ENCODE measurements at regions not wholly inside any gene's neighbourhood (a gene's known extent, or its start where the extent isn't known, plus 50 kb on each side); places are given as distances from the start of the nearest gene placed in this dataset.

DNA sequence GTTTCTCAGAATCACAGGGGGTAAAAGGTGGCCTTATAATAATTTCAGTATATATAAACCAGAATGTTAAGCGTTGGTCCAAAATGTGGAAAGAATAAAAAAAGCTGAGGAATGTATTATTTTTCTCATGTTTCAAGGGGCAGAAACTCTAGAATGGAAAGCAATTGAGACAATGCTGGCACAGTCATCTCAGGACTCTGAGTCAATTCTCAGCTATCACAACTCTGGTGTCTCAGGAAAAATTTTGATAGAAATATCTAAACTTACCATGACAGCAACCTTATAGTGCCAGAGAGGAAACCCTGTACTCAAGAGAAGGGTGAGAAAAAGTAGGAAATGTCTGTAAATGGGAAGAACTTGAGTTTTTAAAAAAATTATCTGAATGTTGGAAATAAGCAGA is 1189.4 kb upstream of the NUDT12 start:
- H3K4me1 Mint-ChIP-seq (ENCODE audit: low read depth): no peaks in the 10 kb centered on the region
- H3K27ac Mint-ChIP-seq: no peak overlapping the region
- H3K27me3 Mint-ChIP-seq (ENCODE audit: low read depth): no peaks in the 10 kb centered on the region
- no peak overlapping the region for H3K4me3 Mint-ChIP-seq
- no peaks in the 10 kb centered on the region for H3K36me3 Mint-ChIP-seq (ENCODE audit: insufficient read depth in 2 of 2)
- ATAC-seq (replicated peaks in 1 of 2) (no peak), DNase-seq (no peak)
- H3K9me3 Mint-ChIP-seq: peaks cover 4 to 6% of the 10 kb centered on the region in 2 donors

DNA sequence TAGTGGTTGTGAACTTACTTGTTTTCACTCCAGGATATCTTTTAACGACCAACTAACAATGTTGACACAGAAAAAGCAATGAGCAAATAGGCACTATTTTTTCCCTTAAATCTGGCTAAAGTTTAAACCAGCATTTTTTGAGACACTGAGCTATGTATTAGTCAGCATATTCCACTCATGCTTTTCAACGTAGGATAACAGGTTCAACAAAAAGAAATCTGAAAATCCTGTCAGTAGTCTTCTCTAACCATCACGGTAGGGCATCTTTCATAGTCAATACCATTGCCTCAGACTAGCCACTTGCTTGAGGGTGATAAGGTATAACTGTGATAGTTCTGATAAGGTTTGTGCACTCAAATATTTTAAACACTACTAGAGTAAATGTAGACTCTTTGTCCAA is 1177.3 kb upstream of the NUDT12 start:
- Mint-ChIP-seq H3K4me1 (ENCODE audit: low read depth) (no peaks in the 10 kb centered on the region), H3K36me3 (ENCODE audit: insufficient read depth in 2 of 2) (peaks cover 0 to under 1% of the 10 kb centered on the region in 2 donors), H3K27ac (no peak overlapping the region), H3K4me3 (no peak overlapping the region), H3K27me3 (ENCODE audit: low read depth) (no peaks in the 10 kb centered on the region), H3K9me3 (peaks cover 11% of the 10 kb centered on the region in 2 donors)
- ATAC-seq (replicated peaks in 1 of 2): no peak
- no peak for DNase-seq

DNA sequence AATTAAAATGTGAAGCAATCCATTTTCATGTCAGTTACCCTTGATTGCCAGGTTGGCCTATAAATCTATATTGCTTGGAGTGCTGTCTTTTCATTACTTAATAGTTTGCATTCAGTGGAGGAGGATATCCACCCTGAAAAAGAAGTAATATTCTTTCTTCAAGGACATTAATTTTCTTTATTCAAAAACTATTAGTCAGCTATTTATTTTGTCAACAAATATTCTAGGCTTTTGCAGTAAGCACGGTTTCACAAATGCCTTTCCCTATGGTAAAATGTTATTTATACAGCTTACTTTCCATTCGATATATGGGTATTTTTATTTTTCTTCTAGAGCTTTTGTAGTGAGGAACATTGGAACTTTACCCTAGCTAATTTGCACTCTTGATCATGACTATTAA is 1176.9 kb upstream of the NUDT12 start:
- Mint-ChIP-seq H3K36me3 (ENCODE audit: insufficient read depth in 2 of 2) (no peaks in the 10 kb centered on the region), H3K27ac (no peak overlapping the region), H3K4me1 (ENCODE audit: low read depth) (no peaks in the 10 kb centered on the region), H3K27me3 (ENCODE audit: low read depth) (no peaks in the 10 kb centered on the region), H3K4me3 (no peak overlapping the region), H3K9me3 (peaks cover 10 to 11% of the 10 kb centered on the region in 2 donors)
- DNase-seq: no peak
- no peak for ATAC-seq (replicated peaks in 1 of 2)

DNA sequence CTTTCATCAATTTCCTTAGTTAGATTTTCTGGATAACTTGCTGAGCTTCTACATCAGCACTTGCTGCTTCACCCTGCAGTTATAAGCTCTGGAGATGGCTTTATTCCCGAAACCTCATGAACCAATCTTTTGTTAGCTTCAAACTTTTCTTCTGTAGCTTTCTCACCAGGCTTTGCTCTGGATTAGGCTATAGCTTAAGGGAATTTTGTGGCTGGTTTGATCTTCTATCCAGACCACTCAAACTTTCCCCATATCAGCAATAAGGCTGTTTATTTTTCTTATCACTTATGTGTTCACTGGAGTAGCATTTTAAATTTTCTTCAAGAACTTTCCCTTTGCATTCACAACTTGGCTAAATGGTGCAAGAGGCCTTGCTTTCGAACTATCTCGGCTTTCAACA is 1173.5 kb upstream of the NUDT12 start:
- no peaks in the 10 kb centered on the region for H3K36me3 Mint-ChIP-seq (ENCODE audit: insufficient read depth in 2 of 2)
- H3K4me3 Mint-ChIP-seq: no peak overlapping the region
- DNase-seq (no peak), ATAC-seq (replicated peaks in 1 of 2) (no peak)
- no peaks in the 10 kb centered on the region for H3K27me3 Mint-ChIP-seq (ENCODE audit: low read depth)
- no peak overlapping the region for H3K27ac Mint-ChIP-seq
- H3K9me3 Mint-ChIP-seq: peaks cover 2 to 4% of the 10 kb centered on the region in 2 donors
- no peaks in the 10 kb centered on the region for H3K4me1 Mint-ChIP-seq (ENCODE audit: low read depth)

DNA sequence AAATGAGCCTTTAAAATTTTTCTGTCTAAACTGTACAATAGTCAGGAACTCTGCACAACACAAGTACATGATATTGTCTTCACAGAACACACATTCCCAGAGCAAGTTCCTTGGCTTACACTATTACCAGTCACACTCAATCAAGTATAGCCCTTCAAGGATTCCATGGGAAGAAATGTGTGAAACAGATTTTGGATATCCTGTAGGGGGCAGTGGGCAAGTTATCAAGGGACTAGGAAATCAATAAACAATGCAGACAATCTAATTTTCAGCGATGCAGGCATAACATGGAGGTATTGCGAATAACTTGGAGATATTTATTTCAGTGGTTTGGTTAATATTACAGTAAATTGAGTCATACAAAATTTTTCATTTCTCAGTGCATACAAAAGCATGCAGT is 1171.5 kb upstream of the NUDT12 start:
- Mint-ChIP-seq H3K4me3 (no peak overlapping the region), H3K27me3 (ENCODE audit: low read depth) (no peaks in the 10 kb centered on the region)

DNA sequence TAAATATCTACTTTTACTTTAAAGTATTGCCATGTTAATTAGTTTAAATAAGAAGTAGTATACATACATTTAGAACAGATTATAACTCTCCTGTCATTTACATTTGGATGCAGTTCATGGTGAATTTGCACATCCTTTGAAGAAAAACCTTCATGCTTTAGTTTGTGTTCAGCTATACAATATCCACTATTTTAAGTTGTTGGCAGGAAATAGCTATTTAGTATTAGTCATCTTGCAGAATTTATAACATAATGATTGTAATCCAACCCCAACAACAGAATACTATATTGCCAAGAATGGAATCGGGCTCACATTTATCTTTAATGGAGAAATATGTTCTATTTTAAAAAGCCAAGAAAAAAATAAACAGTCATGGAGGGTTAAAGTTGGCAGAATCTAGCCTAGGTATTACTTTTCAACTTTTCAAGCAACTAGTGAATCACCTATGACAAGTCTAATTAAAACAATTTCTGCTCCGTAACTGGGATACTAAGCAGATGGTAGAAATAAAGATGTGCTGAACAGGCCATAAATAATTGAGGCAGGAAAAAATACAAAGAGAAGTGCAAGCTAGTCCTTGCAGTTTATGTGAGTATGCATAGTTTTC is 1170.6 kb upstream of the NUDT12 start:
- Mint-ChIP-seq H3K9me3 (peaks cover 4 to 9% of the 10 kb centered on the region in 2 donors), H3K4me1 (ENCODE audit: low read depth) (no peaks in the 10 kb centered on the region), H3K36me3 (ENCODE audit: insufficient read depth in 2 of 2) (no peaks in the 10 kb centered on the region), H3K27ac (no peak overlapping the region), H3K27me3 (ENCODE audit: low read depth) (no peaks in the 10 kb centered on the region), H3K4me3 (no peak overlapping the region)
- no peak for ATAC-seq (replicated peaks in 1 of 2)
- DNase-seq: no peak

More for the DNA sequence above, 1171.5 kb upstream of the NUDT12 start:
- Mint-ChIP-seq H3K9me3 (peaks cover 4 to 9% of the 10 kb centered on the region in 2 donors), H3K36me3 (ENCODE audit: insufficient read depth in 2 of 2) (no peaks in the 10 kb centered on the region), H3K27ac (no peak overlapping the region), H3K4me1 (ENCODE audit: low read depth) (no peaks in the 10 kb centered on the region)
- no peak for ATAC-seq (replicated peaks in 1 of 2)
- DNase-seq: no peak

DNA sequence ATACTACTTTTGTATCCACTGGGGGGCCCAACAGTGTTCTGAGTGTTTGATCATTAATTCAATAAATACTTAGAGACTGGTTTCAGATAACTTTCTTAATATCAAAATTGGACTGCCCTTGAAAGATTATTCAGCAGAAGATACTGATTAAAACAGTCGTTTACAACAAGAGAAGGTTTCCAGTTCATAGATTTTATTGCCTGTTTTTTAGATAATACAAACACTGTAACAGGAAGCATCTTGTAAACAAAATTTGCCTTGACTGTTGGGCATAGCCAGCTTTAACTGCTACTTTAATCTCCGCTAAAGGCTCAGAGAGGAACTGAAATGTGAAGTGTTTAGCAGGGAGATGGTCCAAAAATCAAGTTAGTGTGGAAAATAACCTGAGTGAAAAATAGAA is 1168.7 kb upstream of the NUDT12 start:
- Mint-ChIP-seq H3K9me3 (peaks cover 4 to 9% of the 10 kb centered on the region in 2 donors), H3K27me3 (ENCODE audit: low read depth) (no peaks in the 10 kb centered on the region), H3K27ac (no peak overlapping the region), H3K36me3 (ENCODE audit: insufficient read depth in 2 of 2) (no peaks in the 10 kb centered on the region), H3K4me3 (no peak overlapping the region), H3K4me1 (ENCODE audit: low read depth) (no peaks in the 10 kb centered on the region)
- DNase-seq (no peak), ATAC-seq (replicated peaks in 1 of 2) (no peak)

DNA sequence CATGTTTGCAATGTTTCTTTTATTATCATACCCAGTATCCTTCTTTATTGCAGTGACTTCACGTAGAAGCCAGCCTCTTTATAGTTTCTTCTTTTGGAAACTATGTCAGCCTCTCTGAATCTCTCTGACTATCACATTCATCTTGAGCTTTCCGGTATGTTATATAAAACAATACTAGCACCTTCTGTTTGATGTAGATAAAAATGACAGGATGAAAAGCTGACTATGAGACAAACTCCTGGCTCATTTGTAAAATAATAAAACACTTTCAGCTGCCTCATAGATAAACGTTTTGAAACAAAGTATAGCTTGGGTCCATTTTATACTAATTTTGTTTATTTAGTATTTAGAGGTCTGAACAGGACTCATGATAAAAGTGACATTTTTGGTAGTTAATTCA is 1145.4 kb upstream of the NUDT12 start:
- Mint-ChIP-seq H3K27me3 (ENCODE audit: low read depth) (no peaks in the 10 kb centered on the region), H3K4me1 (ENCODE audit: low read depth) (no peaks in the 10 kb centered on the region), H3K27ac (no peak overlapping the region), H3K9me3 (peaks cover 5 to 6% of the 10 kb centered on the region in 2 donors), H3K4me3 (no peak overlapping the region), H3K36me3 (ENCODE audit: insufficient read depth in 2 of 2) (no peaks in the 10 kb centered on the region)
- ATAC-seq (replicated peaks in 1 of 2) (no peak), DNase-seq (no peak)

DNA sequence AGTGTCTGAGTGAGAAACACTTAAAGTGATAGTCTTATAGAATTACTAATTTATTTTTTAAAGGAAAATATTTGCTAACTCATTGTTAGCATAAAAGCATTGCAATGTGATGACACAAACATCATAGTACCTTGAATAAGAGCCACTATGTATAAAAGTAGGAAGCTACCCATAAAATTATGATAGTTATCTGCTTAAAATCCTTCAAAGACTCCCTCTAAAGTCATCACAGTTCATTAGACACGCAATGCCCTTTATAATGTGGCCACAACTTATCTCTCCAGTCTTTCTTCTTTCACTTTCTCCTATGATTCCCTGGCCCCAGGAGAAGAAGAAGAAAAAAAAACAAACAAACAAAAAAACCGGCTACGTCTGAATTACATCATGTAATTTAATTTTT is 1144.0 kb upstream of the NUDT12 start:
- Mint-ChIP-seq H3K9me3 (peaks cover 5 to 6% of the 10 kb centered on the region in 2 donors), H3K36me3 (ENCODE audit: insufficient read depth in 2 of 2) (no peaks in the 10 kb centered on the region), H3K4me1 (ENCODE audit: low read depth) (no peaks in the 10 kb centered on the region), H3K27ac (no peak overlapping the region), H3K4me3 (no peak overlapping the region), H3K27me3 (ENCODE audit: low read depth) (no peaks in the 10 kb centered on the region)
- DNase-seq (no peak), ATAC-seq (replicated peaks in 1 of 2) (no peak)

DNA sequence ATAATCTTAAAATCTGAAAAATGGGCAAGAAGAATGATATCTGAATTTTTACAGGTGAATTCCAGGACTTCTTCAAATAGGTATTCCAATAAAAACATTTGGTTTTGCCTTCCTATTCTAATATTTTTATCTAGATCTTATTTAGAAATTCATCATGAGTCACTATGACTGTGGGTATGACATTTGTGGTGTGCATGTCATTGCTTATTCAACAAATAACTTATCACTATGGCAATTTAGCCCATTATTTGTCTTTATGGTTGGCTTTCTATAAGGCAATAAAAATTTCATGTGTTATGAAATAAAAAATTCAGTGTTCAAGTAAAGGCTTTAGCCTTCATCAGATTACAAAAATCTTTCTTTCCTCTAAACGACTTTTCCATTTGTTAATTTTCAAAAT is 1139.6 kb upstream of the NUDT12 start:
- H3K4me1 Mint-ChIP-seq (ENCODE audit: low read depth): no peaks in the 10 kb centered on the region
- no peaks in the 10 kb centered on the region for H3K27me3 Mint-ChIP-seq (ENCODE audit: low read depth)
- DNase-seq (no peak), ATAC-seq (replicated peaks in 1 of 2) (no peak)
- H3K27ac Mint-ChIP-seq: no peak overlapping the region
- H3K4me3 Mint-ChIP-seq: no peak overlapping the region
- H3K36me3 Mint-ChIP-seq (ENCODE audit: insufficient read depth in 2 of 2): no peaks in the 10 kb centered on the region
- H3K9me3 Mint-ChIP-seq: peaks cover 2 to 12% of the 10 kb centered on the region in 2 donors

DNA sequence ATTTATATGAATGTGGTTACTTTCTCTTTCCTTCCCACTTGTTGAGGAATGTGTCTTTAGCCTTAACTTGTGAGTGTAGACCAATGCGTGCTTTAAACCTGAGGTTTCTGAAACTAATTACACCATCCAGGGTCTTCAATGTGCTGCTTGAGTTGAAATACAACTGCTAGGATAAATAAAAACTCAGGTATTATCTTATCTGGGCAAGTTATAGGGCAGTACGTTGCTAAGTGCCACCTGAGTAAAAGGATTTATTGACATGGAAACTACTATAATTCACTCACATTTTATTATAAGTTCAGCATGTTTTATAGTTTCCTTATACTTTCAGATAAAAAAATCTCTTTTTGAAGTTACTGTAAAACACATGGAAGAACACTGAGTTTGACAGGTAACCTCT is 1136.8 kb upstream of the NUDT12 start:
- Mint-ChIP-seq H3K4me3 (no peak overlapping the region), H3K36me3 (ENCODE audit: insufficient read depth in 2 of 2) (no peaks in the 10 kb centered on the region), H3K27ac (no peak overlapping the region), H3K9me3 (peaks cover 5 to 13% of the 10 kb centered on the region in 2 donors), H3K4me1 (ENCODE audit: low read depth) (no peaks in the 10 kb centered on the region), H3K27me3 (ENCODE audit: low read depth) (no peaks in the 10 kb centered on the region)
- ATAC-seq (replicated peaks in 1 of 2) (no peak), DNase-seq (no peak)

DNA sequence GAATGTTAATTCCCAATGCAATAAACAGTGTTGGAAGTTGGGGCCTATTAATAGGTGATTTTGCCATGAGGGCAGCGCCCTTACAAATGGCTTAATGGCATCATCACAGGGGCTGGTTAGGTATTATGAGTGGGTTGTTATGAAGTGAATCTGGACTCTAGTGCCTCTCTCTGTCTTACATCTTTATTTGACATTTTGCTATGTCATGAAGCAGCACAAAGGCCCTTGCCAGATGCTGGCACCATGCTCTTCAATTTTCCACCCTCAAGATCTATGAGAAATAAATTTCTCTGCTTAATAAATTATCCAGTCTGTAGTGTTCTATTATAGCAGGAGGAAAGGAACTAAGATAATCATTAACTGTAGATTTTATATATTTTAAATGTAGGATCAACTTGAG is 1098.7 kb upstream of the NUDT12 start:
- H3K9me3 Mint-ChIP-seq: peaks cover 8 to 10% of the 10 kb centered on the region in 2 donors
- ATAC-seq (replicated peaks in 1 of 2) (no peak), DNase-seq (no peak)
- H3K36me3 Mint-ChIP-seq (ENCODE audit: insufficient read depth in 2 of 2): no peaks in the 10 kb centered on the region
- H3K27ac Mint-ChIP-seq: no peak overlapping the region
- no peaks in the 10 kb centered on the region for H3K4me1 Mint-ChIP-seq (ENCODE audit: low read depth)
- H3K27me3 Mint-ChIP-seq (ENCODE audit: low read depth): no peaks in the 10 kb centered on the region
- no peak overlapping the region for H3K4me3 Mint-ChIP-seq

DNA sequence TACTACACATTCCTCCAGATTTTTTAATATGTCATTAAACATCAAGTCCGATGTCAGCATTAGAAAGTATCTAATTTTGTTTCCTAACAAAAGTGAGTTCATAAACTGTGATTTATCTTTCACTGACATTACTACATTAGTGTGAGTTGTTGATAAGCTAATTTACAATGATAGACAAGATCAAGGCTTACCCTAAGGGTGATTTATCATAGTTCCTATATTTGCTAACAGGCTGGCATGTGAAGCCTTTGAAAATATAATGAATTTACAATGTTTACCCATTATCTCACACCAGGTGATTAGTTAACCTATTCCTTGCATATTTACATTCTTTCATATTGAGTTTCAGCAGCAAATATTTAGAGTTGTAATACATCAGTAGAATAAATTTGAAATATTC is 1096.9 kb upstream of the NUDT12 start:
- Mint-ChIP-seq H3K36me3 (ENCODE audit: insufficient read depth in 2 of 2) (no peaks in the 10 kb centered on the region), H3K4me3 (no peak overlapping the region), H3K27me3 (ENCODE audit: low read depth) (no peaks in the 10 kb centered on the region), H3K4me1 (ENCODE audit: low read depth) (no peaks in the 10 kb centered on the region), H3K27ac (no peak overlapping the region), H3K9me3 (peaks cover 10 to 13% of the 10 kb centered on the region in 2 donors)
- ATAC-seq (replicated peaks in 1 of 2): no peak
- DNase-seq: no peak

DNA sequence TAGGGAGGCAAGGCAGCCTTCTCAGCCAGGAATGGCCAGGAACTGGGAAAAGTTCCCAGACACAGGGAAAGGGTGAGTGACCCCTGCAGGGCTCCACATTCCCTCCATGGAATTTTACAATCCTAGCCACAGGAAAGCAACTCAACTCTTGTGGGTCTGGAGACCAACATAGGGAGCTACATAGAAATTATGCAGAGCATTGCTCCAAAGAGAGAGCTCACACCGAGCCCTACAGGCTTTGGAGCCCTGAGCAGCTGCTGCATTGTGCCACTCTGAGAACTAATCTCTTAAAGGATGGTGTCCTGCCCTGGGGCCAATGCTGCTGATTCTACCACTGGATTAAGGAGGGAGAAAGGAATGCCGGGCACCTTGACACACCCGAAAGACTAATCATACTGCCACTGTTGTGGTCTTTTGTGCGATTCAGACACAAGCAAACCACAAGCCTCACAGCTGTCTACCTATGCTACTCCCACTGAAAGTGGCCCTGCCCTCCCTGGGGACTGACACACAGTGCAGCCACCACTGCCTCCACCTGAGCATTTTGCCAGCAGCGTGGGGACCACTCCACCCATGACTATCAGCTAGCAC is 1089.8 kb upstream of the NUDT12 start:
- H3K9me3 Mint-ChIP-seq: peaks cover 9 to 15% of the 10 kb centered on the region in 2 donors
- no peak overlapping the region for H3K4me3 Mint-ChIP-seq
- no peaks in the 10 kb centered on the region for H3K27me3 Mint-ChIP-seq (ENCODE audit: low read depth)
- H3K36me3 Mint-ChIP-seq (ENCODE audit: insufficient read depth in 2 of 2): no peaks in the 10 kb centered on the region
- ATAC-seq (replicated peaks in 1 of 2) (no peak), DNase-seq (no peak)
- no peak overlapping the region for H3K27ac Mint-ChIP-seq
- no peaks in the 10 kb centered on the region for H3K4me1 Mint-ChIP-seq (ENCODE audit: low read depth)

Data from activated T-cell treated with anti-CD3 and anti-CD28 coated beads, Interleukin-2, amount 50 U/mL, for 72 hours (primary cell).